H1 (cell line): ENCODE measurements at regions not wholly inside any gene's neighbourhood (a gene's known extent, or its start where the extent isn't known, plus 50 kb on each side); places are given as distances from the start of the nearest gene placed in this dataset.

ENCODE experiments used
- BACH1 ChIP-seq: IDR thresholded peaks from 2 replicates; pipeline ENCODE4 v1.6.1; 2012; ENCODE audit warnings: low read length, improper control_type of control experiment
- BRCA1 ChIP-seq: IDR thresholded peaks from 2 replicates; pipeline ENCODE4 v1.6.1; 2012; ENCODE audit warnings: low read depth, low read length, improper control_type of control experiment
- CBX5 ChIP-seq: fragments of 300-800, 300-1000 bp; sonication (generic); IDR thresholded peaks from 2 replicates; pipeline ENCODE4 v1.7.1; 2016; ENCODE audit warnings: antibody characterized with exemption, low read length, low read depth
- CHD1 ChIP-seq: IDR thresholded peaks from 2 replicates; pipeline ENCODE4 v1.6.1; 2012; ENCODE audit warnings: low read depth, low read length, improper control_type of control experiment
- CHD7 ChIP-seq: fragments of 300-600 bp; sonication (generic); IDR thresholded peaks from 2 replicates; pipeline ENCODE4 v1.7.1; 2012; ENCODE audit warnings: low read length, moderate library complexity, mild to moderate bottlenecking, inconsistent platforms; ENCODE audit not compliant: insufficient replicate concordance
- EGR1 ChIP-seq: IDR thresholded peaks from 2 replicates; pipeline ENCODE4 v1.6.1; 2011; ENCODE audit warnings: low read depth, low read length, borderline replicate concordance
- GABPA ChIP-seq: IDR thresholded peaks from 2 replicates; pipeline ENCODE4 v1.6.1; 2011; ENCODE audit warnings: mild to moderate bottlenecking, low read length, moderate library complexity, borderline replicate concordance; ENCODE audit not compliant: insufficient read depth
- POLR2A ChIP-seq, 2 experiments: IDR thresholded peaks; 1 replicate in 1 of 2; 2 replicates in 1 of 2; pipeline ENCODE4 v1.6.1; 2011; ENCODE audit warnings: low read depth in 2 of 2, low read length in 2 of 2, mild to moderate bottlenecking in 2 of 2; ENCODE audit errors: control extremely low read depth in 1 of 2
- SAP30 ChIP-seq: fragments of 300-600 bp; sonication (generic); IDR thresholded peaks from 2 replicates; pipeline ENCODE4 v1.7.1; 2012; ENCODE audit warnings: low read length, moderate library complexity, mild to moderate bottlenecking, inconsistent platforms; ENCODE audit not compliant: insufficient read depth, insufficient replicate concordance

- TF ChIP-seq CHD7 = no peak
- TF ChIP-seq POLR2A (IDR thresholded peaks at IDR 0.05; ENCODE audit: control extremely low read depth in 1 of 2, low read depth in 2 of 2, low read length in 2 of 2) = no peak
- TF ChIP-seq SAP30 = no peak
- TF ChIP-seq GABPA = no peak
- no peak for TF ChIP-seq CBX5
- no peak for TF ChIP-seq CHD1
- no peak for TF ChIP-seq EGR1
- TF ChIP-seq BACH1 = no peak
- TF ChIP-seq BRCA1 = no peak
Observed at GRCh38 chr2:145503511-145503910, 983.6 kb upstream of the ZEB2 start (continued).
